T follicular helper cell (primary cell): ENCODE measurements at regions not wholly inside any gene's neighbourhood (a gene's known extent, or its start where the extent isn't known, plus 50 kb on each side); places are given as distances from the start of the nearest gene placed in this dataset.

Experiments used
- DNase-seq: peaks from one replicate; pipeline ENCODE4 v3.0.0-alpha.2; 2020; ENCODE audit warnings: low read depth

DNA sequence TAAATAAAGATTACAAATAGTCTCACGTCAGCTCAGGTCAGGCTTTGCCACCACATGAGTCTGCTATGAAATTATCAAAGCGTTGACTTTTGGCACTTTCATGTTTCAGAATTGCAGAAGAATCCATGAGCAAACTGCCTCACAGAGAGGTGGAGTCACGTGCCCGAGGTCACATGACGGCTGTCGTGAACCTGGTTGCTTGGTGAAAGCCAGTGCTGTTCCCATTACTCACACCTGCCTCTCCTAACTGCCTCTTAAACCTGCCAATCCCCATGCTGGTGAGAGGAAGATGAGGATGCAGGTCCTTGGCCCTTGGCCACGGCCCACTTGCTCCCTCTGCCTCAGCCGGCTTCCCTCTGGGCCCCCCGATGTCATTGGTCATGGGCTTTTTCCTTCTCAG lies 272.7 kb downstream of the BCL11B start:
- no peak for DNase-seq

GRCh38 chr14:98999901-99000300 lies 272.1 kb downstream of the BCL11B start:
- DNase-seq = no peak

DNA sequence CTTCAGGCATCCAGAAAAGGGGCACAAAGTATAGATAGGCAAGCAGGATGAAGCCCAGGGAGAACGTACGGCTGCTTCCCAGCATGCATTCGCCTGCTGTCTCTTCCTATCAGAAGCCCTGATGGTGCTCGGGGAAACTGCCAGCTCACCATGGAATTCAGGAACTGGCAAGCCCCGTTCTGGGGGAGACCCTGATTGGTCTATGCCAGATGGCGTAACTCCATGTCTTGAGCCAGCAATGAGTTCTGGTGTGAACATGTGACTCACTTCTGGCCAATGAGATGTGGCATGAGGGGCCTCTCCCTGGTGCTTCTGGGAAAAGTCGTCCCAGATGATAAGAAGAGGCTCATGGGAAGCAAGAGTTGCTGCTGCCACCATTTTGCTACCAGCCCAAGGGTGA lies 270.8 kb downstream of the BCL11B start:
- no peak for DNase-seq

DNA sequence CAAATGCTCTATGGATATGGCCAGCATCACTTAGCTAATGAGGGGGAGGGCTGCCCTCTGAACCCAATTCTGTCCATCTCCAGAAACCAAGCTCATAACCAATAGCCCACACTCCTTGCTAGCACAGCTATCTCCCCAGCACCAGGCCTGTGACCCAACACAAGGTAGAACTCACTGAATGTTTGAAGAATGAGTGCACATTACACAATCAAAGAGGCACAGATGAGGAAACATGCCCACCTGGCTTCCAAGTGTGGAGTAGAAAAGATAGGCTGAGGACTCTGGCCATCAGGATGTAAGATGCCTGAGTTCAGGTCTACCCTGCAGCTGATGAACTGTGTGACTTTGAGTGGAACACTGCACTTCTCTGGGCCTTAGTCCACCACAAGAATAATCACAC lies 268.4 kb downstream of the BCL11B start:
- no peak for DNase-seq

- DNase-seq = no peak
Observed at GRCh38 chr14:99004112-99004511, 267.9 kb downstream of the BCL11B start.

GRCh38 chr14:99006276-99006675 lies 265.7 kb downstream of the BCL11B start:
- DNase-seq = no peak

- DNase-seq = no peak
Observed at GRCh38 chr14:99007795-99008194, 264.2 kb downstream of the BCL11B start.

DNA sequence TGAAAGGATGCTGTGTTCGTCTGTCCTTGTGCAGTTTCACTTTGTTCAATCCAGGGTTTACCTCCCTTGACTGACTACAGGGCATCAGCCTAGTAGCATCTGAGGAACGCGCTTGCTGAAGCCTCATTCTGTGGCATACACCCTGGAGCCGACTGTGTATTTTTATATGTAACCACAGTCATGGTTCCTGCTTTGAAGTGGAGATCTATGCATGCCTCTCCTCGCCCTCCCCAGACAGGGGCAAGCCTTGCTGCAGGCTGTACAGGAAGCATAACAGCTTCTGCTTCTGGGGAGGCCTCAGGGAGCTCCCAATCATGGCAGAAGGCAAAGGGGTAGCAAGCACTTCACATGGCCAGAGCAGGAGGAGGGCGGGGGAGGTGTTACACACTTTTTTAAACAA lies 262.1 kb downstream of the BCL11B start:
- DNase-seq = no peak

DNA sequence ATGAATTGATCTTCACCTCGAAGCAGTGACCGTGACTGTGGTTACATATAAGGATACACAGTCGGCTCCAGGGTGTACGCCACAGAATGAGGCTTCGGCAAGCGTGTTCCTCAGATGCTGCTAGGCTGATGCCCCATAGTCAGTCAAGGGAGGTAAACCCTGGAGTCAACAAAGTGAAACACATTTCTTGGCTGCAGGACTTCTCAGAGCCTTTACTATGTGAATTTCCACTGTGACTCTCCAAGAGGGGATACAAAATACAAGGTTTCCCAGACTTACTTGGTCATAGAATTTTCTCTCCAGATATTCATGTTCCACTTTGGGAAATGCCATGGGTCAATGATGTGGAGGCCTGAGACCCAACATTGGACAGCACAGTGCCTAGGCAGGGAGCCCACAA lies 260.6 kb downstream of the BCL11B start:
- no peak for DNase-seq

- DNase-seq = no peak
Observed at GRCh38 chr14:99012703-99013102, 259.3 kb downstream of the BCL11B start.

GRCh38 chr14:99015833-99016232 lies 256.2 kb downstream of the BCL11B start:
- no peak for DNase-seq

- DNase-seq = no peak
Observed at GRCh38 chr14:99023371-99023770, 248.6 kb downstream of the BCL11B start.

- DNase-seq = no peak
Observed at GRCh38 chr14:99024926-99025325, 247.1 kb downstream of the BCL11B start.

- DNase-seq = no peak
Observed at GRCh38 chr14:99025418-99025817, 246.6 kb downstream of the BCL11B start.

DNA sequence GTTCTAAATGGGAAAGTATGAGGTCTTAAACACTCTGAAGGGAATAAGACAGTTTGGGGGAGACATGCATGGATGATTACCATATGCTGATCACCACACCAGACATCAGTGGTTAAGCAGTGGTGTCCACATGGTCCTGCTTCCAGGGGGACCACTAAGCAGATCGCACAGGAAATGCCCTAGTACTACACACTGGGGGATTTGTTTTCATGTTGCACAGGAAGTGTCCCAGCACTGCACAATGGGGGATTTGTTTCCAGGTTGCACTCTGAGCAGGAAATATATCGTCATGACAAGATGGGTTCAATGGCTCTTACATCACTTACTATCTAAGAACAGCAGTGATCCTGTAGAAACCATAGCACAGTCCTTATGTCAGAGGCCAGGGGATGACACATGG lies 245.5 kb downstream of the BCL11B start:
- no peak for DNase-seq

DNA sequence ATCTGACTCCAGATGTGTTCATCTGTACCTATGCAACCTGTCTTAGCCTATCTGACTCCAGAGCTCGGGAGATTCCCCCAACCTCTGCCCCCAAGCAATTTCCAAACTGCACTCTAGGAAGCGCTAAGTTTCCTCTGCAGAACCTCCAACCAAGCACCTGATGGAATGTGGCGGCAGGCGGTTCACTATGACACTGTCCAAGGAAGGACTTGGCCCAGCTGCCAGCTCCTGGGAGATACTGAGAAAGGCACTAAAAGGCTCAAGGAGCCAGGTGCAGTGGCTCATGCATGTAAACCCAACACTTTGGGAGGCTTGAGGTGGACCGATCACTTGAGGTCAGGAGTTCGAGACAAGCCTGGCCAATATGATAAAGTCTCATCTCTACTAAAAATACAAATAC lies 244.0 kb downstream of the BCL11B start:
- DNase-seq = no peak

DNA sequence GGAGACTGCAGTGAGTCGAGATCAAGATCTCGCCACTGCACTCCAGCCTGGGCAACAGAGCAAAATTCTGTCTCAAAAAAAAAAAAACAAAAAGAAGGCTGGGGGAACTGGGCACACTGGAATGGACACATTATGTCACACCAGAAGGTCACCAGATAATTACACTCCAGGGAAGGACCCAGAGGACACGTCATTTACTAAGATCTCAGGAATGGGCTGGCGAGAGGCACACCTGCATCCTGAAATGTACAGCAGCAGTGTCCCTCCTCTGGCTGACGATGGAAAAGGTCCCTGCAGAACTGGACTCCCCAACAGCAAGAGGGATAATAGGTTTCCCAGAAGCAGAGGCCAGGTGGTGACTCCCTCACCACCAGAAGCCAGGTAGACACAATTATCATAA lies 243.5 kb downstream of the BCL11B start:
- DNase-seq = no peak

GRCh38 chr14:99029145-99029915 lies 242.7 kb downstream of the BCL11B start:
- DNase-seq = no peak

- DNase-seq = no peak
Observed at GRCh38 chr14:99029916-99030305, 242.1 kb downstream of the BCL11B start.

DNA sequence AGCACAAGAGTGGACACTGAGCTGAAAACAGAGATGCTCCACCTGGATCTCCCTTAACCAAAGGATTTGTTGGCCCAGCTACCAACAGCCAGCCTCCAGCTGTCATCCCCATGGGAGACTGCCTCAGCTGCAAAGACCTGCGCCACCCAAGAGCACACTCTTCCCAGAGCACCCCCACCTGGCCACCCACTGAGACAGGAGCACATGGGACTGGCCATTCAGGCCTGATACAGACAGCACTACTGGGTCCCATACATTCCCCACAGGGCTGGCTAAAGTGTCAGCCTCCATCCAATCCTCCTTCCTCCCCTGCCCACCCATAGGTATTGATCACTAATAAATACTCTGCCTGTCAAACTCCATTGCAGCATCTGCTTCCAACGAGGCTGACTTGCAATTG lies 241.5 kb downstream of the BCL11B start:
- DNase-seq = no peak

DNA sequence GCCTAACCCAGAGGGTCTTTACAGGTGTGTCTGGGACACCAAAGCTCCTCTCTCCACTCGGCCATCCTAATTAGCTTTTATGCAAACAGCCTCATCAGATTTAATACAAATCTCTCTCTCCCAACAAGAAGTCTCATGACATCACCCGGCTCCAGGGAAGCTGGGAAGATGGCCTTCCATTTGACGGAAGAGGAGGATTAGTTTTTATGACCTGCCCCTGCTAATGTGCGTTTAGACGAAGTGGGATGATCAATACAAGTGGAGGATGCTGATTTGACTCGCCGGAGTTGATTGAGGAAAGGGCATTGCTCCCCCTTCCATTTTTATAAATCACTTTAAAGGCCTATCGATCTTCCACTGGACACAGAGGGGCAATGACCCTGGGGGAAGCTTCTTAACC lies 239.2 kb downstream of the BCL11B start:
- DNase-seq = no peak

DNA sequence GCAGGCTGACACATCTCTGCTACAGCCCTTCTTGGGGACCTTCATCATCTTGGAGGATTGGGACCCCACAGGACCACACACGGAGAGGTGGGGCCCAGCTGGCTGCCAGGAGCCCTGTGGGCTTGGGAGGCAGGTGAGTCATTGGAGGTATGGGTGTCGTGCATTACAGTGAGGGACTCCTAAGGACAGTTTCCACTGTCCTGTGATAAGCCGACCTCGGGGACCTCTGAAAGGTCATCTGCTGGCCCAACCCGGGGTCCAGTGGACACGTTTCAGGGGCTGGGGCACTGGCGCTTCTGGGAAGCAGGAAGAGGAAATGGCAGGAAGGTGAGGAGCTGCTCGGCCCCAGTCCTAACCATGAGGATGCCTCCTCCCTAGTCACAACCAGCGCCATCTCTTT lies 238.0 kb downstream of the BCL11B start:
- DNase-seq = no peak

GRCh38 chr14:99034711-99035171 lies 237.3 kb downstream of the BCL11B start:
- DNase-seq = no peak

GRCh38 chr14:99035268-99035667 lies 236.7 kb downstream of the BCL11B start:
- no peak for DNase-seq
